GM21367 (cell line): ENCODE measurements at regions not wholly inside any gene's neighbourhood (a gene's known extent, or its start where the extent isn't known, plus 50 kb on each side); places are given as distances from the start of the nearest gene placed in this dataset.
"Not testable (repeated sequence)": the region's sequence is repeated elsewhere in the genome, so short reads cannot be mapped to it uniquely, and the experiment has no call there.

ENCODE experiments used
- ATAC-seq: cut with Tn5 transposase; IDR thresholded peaks from one replicate; pipeline ENCODE4 v1.9.1; 2021; ENCODE audit not compliant: unreplicated experiment

DNA sequence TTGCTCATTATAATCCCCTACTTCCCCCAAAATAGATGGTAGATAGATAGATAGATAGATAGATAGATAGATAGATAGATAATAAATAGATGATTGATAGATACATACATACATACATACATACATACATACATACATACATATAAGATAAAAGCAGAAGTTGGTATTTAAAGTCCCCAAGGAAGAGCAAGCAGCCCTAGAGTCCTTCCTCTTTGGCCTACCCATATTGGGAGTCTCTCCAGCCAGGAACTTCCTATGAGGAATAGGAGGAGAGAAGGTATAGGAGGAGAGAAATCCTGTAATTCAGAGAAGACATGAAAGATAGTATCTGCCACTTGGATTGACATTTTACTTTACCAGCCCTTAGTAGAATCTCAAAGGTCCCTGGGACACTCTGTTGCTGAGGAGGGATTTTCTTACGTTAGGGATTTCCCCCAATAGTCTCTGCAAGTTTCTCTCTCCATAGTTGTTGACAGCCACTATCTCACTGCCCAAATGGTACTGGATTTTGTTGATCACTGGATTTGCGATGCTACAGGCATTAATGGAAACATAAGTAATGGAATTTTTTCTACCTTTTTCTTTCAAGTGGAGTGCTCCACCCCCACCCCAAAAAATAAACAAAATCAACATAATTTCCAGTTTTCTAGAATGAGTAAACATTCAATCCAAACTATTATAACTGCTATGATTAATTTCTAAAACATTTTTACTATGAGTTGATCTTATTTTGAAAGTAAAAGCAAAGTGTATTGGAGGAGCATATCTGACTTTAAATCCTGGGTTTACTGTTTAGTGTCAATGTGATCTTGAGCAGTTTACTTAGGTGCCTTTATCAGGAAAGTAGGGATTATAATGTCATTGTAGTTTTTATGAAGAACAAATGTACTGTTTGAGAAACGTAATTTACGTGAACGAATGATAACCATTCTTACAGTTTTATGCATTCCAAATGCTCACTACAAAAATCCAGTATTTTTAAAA is 93.2 kb upstream of the TNFSF4 start:
- no peak for ATAC-seq

DNA sequence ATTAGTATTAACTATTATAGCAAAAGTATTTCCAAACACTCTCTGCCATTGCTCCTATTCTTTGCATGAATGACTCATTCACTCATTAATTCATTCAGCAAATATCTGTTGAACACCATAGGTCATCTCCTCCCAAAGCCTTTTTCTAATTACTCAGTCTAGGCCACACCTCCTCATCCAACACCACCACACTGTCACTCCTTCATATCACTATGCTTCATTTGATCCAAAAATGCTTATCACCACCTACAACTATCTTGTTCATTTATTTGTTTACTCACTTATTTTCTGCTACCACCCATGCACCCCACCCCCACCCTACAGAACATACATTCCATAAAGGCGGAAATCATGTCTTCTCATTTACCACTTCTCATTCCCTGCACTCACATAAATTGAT is 94.4 kb upstream of the TNFSF4 start:
- ATAC-seq = no peak

- ATAC-seq = no peak
These were observed 95.2 kb upstream of the TNFSF4 start for GRCh38 chr1:173302366-173302765.

GRCh38 chr1:173302890-173303829 is 96.0 kb upstream of the TNFSF4 start:
- no peak for ATAC-seq

DNA sequence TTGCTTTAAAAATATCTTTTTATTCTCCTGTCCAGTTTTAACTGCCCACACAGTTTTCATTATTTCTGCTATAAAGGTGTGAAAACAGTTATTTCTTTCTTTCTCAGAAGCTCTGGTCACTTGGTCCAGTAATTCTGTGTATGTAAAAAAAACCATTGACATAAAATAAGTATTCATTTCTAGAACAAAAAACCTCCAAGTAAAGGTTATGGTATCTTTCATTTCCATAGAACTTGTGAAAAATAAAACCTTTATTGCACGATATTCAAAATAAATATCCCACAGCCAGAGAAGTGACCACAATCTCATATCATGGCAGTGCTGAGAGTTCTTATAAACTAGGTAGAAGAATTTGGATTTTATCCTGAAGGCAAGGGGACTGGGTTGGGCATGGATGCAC is 96.9 kb upstream of the TNFSF4 start:
- no peak for ATAC-seq

DNA sequence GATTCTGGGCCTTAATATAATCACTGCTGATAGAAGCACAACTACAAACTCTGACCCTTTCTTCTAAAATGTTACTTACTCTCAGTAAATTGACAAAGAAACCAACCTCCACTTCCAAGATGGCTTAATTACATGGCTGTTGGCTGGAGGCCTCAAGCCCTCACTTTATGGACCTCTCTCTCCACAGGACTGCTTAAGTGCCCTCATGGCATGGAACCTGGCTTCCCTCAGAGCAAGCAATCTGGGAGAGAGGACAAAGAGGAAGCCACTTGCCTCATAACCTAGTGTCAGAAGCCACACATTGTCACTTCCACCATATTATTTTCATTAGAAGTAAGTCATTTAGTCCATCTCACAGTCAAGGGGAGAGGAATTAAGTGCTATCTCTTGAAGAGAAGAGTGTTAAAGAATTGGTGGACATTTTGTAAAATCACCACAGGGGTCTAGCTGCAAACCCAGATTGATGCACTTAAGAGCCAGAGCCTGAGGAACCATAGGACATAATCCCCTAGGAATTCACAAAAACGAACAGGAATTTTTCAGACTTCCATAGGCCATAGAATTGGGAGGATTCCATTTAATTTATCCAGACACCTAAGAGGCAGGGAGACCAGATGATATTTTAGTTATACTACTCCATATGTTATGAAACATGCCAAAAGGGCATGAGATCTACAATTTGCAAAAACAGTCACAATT is 97.5 kb upstream of the TNFSF4 start:
- no peak for ATAC-seq

DNA sequence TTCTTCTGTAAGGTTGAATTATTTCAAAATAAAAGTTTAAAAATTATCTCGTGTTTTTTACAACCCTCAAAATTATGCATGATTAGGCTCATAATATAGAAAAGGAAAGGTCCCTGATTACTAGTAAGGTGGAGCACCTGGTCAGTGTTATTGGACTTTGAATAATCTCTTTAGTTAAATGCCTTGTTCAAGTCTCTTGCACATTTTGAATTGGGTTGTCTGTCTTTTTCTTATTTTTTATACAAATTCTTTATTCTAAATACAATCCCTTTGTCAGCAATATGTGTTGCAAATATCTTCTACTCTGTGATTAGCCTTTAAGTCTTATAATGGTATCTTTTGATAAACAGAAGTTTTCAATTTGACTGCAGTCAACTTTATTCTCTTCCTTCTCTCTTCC is 100.7 kb upstream of the TNFSF4 start:
- ATAC-seq = no peak

- no peak for ATAC-seq
These were observed 107.5 kb upstream of the TNFSF4 start for GRCh38 chr1:173314656-173315055.

GRCh38 chr1:173315296-173315695 is 108.2 kb upstream of the TNFSF4 start:
- ATAC-seq = no peak

- no peak for ATAC-seq
These were observed 111.7 kb upstream of the TNFSF4 start for GRCh38 chr1:173318788-173319187.

DNA sequence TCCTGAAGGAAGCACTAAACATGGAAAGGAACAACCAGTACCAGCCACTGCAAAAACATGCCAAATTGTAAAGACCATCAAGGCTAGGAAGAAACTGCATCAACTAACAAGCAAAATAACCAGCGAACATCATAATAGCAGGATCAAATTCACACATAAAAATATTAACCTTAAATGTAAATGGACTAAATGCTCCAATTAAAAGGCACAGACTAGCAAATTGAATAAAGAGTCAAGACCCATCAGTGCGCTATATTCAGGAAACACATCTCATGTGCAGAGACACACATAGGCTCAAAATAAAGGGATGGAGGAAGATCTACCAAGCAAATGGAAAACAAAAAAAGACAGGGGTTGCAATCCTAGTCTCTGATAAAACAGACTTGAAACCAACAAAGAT is 117.2 kb upstream of the TNFSF4 start:
- ATAC-seq = not testable (repeated sequence)

- not testable (repeated sequence) for ATAC-seq
These were observed 120.9 kb upstream of the TNFSF4 start for GRCh38 chr1:173327987-173328386.

- ATAC-seq = no peak
These were observed 121.8 kb upstream of the TNFSF4 start for GRCh38 chr1:173328961-173329360.

GRCh38 chr1:173329726-173330125 is 122.6 kb upstream of the TNFSF4 start:
- ATAC-seq = no peak

DNA sequence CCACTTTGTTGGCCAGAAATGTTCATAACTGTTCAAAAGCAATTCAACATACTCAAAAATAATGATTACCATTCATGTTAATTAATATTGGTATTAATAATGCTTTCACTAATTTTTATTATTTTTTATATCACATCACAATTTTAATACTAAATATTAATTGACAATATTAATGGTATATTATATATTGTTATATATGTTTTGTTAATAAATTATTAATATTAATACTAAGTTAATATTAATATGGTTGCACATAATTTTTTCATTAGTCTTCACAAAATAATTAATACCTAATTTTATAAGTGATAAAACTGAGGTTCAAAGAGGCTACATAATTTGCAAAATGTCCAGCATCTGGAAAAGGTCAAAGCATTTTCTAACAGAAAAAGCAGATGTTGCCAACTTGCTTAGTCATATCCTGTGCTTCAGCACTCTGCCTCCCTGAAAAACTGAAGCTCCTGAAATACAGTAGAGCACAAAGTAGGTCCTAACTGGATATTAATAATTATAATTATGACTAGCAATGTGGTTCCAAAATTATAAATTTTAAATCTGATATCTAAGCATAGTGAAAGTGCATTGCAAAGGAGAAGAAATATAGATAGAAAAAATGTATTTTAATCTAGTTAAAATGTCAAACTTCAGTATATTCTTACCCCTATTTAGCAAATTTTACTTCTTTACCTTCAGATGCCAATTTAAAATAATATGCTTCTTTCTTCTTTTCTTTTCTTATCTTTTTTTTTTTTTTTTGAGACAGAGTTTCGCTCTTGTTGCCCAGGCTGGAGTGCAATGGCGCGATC is 123.2 kb upstream of the TNFSF4 start:
- ATAC-seq = no peak

DNA sequence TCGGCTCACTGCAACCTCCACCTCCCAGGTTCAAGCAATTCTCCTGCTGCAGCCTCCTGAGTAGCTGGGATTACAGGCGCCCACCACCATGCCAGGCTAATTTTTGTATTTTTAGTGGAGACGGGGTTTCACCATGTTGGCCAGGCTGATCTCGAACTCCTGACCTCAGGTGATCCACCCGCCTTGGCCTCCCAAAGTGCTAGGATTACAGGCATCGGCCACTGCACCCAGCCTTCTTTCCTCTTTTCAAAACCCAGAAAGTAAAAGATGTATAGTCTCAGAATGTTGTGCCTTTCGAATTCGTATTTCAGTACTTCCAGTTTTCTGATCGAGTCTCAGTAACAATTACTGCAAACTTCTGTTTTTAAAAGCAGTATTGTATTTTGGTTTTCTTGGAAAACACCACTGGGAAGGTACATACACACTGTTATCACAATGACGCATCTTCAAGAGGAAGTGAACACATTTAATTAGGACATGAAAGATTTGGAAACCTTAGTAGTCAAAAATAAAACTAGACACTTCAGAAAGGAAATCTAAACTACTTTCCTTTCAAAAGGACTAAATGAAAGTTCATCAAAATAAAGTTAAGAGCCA is 123.9 kb upstream of the TNFSF4 start:
- ATAC-seq = not testable (repeated sequence)

- no peak for ATAC-seq
These were observed 124.9 kb upstream of the TNFSF4 start for GRCh38 chr1:173332026-173332425.

GRCh38 chr1:173333581-173333980 is 126.5 kb upstream of the TNFSF4 start:
- ATAC-seq = no peak

DNA sequence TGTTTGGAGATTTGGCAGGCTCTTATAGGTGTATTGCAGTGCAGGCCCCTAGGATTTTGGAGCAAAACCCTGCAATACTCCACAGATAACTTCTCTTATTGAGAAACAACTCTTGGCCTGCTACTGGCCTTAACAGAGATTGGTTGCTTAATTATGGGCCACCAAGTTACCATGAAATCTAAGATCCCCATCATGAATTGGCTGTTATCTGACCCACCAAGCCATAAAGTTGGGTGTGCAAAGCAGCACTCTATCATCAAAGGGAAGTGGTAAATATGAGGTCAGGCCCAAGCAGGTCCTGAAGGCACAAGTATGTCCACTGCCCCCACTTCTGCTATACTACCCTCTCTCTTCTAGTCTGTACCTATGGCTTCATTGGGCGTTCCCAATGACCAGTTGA is 130.0 kb upstream of the TNFSF4 start:
- no peak for ATAC-seq

- ATAC-seq = no peak
These were observed 134.2 kb upstream of the TNFSF4 start for GRCh38 chr1:173341307-173341706.
